Mammary epithelial cell (primary cell): ENCODE measurements at regions not wholly inside any gene's neighbourhood (a gene's known extent, or its start where the extent isn't known, plus 50 kb on each side); places are given as distances from the start of the nearest gene placed in this dataset.

Experiments used
- CTCF ChIP-seq, 2 donors: IDR thresholded peaks in 1 of 2; conservative IDR thresholded peaks in 1 of 2; 2 replicates each; pipeline ENCODE4 v1.5.1; 2011 to 2012; ENCODE audit warnings: inconsistent platforms in 2 of 2, low read length in 2 of 2, mild to moderate bottlenecking in 2 of 2, control low read depth in 1 of 2, low read depth in 1 of 2; ENCODE audit not compliant: insufficient read depth in 1 of 2; ENCODE audit errors: extremely low read depth in 1 of 2
- EZH2 ChIP-seq: IDR thresholded peaks from 2 replicates; pipeline ENCODE4 v1.6.1; 2012; ENCODE audit warnings: low read length, inconsistent platforms, borderline replicate concordance

- TF ChIP-seq CTCF (conservative IDR thresholded peaks at IDR 0.05 in 1 of 2, IDR thresholded peaks at IDR 0.05 in 1 of 2; ENCODE audit: extremely low read depth in 1 of 2, insufficient read depth in 1 of 2, low read depth in 1 of 2, low read length in 2 of 2) (no peak), EZH2 (no peak)
Measured at GRCh38 chr1:79369091-79369490, 362.6 kb upstream of the ADGRL4 start.
